Brain pericyte (primary cell): ENCODE measurements at regions not wholly inside any gene's neighbourhood (a gene's known extent, or its start where the extent isn't known, plus 50 kb on each side); places are given as distances from the start of the nearest gene placed in this dataset.
"Not testable (repeated sequence)": the region's sequence is repeated elsewhere in the genome, so short reads cannot be mapped to it uniquely, and the experiment has no call there.

ENCODE experiments used
- DNase-seq: peaks from one replicate; pipeline ENCODE4 v3.0.0-alpha.2; 2012; ENCODE audit warnings: low read depth, low spot score

DNA sequence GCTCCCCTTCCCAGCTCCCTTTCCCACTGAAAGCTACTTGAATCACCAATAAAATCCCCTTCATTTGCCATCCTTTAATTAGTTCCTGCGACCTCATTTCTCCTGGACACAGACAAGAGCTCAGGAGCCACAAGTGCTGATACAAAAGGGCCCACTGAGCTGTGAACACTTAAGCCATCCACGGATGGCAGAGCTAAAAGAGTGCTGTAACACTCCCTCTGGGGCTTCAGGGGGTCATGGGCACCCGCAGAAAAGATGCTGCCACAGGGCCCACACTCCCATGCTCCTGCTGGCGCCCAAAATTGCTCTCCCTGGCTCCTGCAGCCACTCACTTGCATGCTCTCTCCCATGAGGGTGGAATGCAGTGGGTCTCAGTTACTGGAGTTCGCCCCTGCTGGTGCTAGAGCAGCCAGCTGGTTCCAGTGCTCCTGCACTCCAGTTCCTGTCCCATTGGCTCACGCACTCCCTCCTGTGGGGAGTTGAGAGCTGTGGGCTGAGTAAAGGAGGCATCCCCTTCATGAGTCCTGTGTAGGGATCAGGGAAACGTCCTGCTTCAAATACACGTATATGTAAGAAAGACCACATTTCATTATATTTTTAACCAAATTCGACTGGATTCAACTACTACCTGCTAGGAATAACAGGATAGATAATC lies 1291.0 kb downstream of the ARAP2 start:
- no peak for DNase-seq

DNA sequence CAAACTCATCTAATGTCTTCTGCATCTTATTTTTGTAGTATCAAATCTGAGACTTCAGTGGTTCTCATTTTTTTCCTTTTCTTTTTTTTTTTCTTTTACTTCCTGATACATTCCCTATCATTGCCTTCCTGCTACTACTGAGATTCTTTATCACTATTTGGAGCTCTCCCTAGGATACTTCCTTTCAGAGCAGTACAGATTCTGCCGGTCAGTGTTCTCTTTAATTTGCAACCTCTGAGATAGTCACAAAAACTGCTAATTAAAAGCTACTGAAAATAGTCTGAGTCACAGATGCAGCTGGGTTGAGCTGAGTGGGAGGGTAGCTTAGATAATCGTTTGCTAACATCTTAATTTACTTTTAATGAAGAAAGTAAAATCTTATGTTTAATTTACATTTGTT lies 1279.7 kb downstream of the ARAP2 start:
- DNase-seq: no peak

DNA sequence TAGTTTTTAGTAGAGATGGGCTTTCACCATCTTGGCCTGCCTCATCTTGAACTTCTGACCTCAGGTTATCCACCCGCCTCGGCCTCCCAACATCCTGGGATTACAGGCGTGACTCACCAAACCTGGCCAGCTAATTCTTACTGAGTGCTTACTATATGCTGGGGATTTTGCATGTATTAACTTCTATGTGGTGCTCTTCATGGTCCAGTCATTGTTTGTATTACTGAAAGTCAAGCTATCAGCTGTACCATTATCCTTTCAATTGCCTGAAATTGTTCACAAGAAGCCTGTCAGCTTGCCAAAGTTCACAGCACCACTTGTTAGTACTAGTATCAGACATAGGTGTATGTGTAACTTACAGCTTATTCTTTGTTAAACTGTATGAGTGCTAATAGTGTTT lies 1272.1 kb downstream of the ARAP2 start:
- DNase-seq: no peak

DNA sequence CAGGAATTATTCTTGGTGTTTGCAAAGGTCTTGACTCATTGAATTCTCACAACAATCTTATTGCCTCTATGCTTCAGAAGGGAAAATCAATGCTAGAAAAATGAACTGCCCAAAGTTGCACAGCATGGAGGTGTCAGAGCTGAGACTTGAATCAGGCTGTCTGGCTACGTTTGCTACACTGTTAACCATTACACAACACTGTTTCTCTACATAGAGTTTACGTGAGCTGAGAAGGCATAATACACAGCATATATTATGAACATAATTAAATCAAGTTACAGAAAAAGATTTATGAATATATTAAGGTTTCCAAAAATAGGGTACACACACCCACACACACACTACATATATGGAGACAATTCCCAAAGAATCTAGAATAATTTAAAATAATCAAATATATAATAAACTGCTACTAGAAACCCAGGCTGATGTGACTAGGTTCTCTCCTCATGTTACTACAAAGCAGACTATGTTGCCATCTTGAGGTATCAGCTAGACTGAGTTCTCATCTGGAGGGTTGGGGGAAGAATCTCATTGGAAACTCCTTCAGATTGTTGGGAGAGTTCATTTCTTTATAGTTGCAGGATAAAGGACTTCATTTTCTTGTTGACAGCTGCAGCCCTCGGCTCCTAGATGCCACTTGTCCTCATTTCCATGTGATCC lies 1270.5 kb downstream of the ARAP2 start:
- no peak for DNase-seq

DNA sequence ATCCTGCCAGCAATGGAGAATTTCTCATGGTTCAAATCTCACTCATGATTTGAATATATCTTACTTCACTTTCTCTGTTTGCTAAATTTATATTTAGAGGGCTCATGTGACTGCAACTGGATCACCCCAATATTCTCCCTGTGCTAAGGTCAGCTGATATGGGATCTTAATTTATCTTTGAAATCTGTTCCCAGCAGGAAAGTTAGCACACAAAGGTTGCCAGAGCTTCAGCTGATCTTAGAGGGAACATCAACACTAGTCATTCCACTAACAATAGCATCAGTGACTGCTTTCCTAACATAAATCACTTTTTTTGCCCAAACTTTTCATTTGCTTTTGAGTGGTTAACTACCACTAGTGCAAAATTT lies 1270.0 kb downstream of the ARAP2 start:
- no peak for DNase-seq

DNA sequence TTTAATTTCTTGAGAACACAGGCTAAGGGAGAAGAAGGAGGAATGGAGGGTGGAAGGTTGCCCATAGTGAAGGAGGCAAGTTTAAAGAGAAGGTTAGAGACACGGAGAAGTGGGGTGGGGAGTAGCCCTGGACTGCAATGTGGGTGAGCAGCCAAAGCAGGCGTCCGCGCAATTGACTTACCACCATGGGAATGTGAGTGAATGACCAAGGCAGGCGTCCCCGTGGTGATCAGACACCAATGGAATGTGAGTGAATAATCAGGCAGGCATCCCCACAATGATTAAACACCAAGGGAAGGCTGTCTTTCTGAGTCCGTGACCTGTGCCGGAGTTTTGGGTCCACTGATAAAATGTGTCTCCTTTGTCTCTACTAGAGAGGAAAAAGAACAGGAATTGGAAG lies 1223.1 kb downstream of the ARAP2 start:
- DNase-seq: not testable (repeated sequence)

DNA sequence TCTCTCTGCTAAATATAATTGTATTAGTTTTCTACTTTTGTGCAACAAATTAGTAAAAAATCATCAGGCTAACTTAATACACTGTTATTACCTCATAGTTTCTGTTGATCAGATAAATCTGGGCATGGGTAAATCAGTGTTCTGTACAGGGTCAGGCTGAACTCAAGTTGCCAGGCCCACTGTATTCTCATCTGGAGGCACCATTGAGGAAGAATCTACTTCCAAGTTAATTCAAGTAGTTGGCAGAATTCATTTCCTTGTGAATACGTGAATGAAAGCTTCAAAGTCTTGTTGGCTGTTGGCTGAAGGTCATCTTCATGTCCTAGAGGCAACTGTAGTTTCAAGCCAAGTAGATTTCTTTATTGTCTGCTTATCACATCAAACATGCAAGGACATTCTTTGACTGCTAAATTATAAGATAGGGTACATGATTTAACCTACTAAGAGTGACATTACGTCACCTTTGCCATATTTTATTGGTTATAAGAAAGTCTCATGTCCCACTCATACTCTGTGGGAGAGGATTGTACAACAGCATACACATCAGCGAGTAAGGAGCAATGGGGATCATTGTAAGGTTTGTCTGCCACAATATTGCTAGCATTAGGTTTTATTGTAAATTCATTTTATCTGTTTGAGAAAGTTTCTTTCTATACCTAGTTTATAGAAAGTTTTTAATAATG lies 1219.0 kb downstream of the ARAP2 start:
- no peak for DNase-seq

DNA sequence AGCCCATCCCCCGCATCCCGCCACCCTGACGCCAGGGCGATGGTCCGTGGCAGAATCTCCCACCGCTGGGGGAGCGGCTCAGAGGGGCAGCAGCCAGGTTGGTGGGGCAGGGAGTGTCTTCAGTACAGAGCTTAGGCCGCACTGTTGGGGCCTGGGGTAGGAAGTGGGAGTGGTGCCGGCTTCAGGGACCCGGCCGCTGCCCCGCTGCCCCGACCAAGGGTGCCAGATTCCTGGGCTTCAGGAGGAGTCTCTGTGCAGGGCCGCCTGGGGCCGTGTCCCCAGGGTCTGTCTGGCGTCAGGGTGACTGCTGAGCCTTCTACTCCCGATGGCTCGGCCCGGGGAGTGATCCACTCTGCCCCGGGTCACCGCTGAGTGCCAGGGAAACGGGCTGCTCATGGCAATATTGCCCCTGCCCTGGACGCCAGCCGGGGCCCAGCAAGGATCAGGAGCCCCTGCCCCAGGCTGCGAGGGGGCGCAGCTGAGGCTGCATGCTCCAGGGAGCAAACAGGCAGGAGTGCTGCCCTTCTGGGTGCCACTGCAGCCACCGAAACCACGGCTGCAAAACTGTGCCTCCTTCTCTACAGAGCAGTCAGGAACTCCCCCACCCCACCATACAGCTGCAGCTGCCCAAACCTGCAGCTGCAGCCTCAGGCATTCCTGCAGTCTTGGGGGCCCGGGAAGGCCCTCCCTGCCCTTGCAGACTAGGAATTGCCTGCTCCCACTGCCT lies 1206.1 kb downstream of the ARAP2 start:
- DNase-seq: no peak

DNA sequence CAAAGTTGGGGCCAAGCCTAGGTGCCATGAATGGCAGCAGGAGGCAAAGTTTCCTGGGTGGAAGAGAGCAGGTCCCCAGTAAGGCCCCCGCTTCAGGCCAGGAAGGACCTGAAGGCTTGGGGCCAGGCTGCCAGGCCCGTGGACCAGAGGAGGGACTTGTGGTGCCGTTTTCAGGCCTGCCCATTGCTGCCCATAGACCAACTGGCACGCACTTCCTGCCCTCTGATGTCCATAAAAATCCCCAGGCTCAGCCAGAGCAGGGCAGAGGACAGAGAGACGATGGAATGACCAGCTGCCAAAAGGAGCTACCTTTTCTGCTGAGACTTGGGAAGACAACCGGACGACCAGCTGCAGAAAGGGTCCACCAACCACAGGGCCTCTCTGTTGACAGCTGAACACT lies 1205.5 kb downstream of the ARAP2 start:
- no peak for DNase-seq

DNA sequence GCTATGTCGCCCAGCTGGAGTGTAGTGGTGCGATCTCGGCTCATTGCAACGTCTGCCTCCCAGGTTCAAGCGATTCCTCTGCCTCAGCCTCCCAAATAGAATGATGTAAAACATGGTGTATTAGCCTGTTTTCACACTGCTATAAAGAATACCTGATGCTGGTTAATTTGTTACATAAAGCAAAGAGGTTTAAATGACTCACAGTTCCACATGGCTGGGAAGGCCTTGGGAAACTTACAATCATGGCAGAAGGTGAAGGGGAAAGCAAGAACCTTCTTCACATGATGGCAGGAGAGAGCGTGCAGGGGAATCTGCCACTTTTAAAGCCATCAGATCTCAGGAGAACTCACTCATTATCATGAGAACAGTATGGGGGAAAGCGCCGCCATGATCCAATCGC lies 1191.8 kb downstream of the ARAP2 start:
- DNase-seq: no peak

DNA sequence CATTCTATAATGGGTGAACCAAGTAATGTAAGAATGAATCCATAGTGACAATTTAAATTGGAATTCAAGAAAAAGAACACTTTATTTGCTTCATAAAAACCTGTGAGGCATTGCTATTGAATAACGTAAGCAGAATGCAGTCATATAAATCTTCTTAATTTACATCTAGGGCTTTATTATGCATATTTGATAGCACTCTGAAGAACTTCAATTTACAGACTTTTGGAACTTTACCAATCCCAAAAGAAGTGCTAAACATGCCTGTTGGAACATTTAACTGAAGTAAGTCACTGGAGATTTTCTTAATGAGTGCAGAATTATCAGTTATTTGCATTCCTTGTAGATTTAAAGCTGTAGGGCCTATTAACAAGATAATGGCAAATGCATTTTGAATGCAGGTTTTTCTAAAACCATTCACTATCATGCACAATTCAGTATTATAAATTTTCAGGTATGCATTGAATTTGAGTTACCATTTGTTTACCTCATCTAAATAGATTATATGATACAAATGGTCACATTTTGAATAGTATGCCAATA lies 1181.2 kb downstream of the ARAP2 start:
- DNase-seq: no peak

DNA sequence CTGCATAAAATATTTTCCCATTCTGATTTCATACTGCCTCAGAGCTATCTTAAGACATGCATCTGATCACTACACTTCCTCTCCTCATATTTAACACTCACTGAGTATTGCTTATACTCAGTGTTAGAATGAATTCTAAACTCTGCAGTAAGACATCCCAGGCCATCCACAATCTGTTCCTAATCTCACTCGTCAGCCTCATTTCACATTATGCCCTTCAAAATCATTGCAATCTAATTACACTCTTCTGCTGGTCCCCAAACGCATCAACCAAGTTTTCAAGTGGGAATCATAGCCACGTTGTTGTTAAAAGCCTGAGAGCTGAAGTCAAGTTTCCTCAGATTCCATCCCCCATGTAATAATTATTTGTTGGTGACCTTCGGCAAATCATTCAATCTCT lies 1177.9 kb downstream of the ARAP2 start:
- no peak for DNase-seq

DNA sequence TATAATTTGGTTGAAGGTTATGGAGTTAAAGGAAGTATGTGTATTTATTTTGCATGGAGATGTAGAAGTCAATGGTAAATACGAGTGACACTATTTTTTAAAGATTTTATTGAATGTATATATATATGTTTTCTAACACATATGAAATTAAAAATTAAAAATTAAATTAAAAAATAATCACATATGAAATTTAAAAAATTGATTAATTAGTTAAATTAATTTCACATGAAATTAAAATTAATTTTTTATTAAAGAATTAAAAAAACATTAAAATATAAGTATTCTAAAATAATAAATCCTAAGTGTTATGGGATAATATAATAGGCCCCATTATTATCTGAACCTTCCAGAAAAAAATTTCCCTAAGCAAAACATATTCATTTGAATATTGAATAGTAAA lies 1163.5 kb downstream of the ARAP2 start:
- DNase-seq: no peak

DNA sequence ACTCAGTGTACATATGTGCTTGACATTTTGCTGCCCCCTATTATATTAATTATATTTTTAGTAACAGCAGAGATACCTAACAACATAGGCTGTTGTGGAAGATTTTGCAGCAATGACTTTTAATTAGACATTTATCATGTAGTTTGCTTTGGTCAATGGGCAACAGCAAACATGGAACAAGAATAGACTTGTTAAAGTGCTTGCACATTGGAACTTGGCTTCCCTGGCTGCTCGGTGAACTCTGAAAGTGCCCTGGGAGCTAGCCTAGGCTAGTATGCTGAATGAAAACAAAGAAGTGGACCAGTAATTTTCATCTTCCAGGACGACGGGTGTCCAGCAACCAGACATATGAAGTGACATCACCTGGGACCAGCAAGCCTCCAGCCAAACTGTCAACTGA lies 1157.1 kb downstream of the ARAP2 start:
- no peak for DNase-seq

DNA sequence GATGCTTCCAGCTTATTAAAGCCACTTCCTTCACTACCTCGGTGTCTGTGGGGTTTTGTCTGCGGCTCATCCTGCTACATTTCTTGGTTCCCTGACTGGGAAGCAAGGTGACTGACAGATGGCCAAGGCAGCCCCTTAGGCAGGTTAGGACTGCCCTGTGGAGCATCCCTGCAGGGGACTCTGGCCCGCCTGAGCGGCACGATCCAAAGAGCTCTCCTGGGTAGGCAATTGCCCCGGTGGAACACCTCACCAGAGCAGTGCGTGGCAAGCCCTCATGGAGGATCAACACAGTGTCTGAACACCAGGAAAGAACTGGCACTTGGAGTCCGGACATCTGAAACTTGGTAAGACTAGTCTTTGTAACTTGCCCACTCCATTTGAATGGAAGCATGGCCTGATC lies 1143.4 kb downstream of the ARAP2 start:
- DNase-seq: no peak

DNA sequence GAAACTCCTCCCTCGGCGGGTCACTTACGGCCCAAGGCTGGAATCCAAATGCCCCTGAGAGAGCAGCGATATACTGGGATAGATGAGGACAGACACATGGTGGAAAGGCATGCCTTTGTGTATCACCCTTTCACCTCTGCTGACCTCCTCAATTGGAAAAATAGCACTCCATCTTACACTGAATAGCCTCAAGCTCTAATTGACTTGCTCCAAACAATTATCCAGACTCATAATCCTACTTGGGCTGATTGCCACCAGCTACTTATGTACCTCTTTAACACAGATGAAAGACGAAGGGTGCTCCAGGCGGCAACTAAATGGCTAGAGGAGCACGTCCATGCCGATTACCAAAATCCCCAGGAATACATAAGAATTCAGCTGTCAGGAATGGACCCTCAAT lies 1142.2 kb downstream of the ARAP2 start:
- DNase-seq: no peak

DNA sequence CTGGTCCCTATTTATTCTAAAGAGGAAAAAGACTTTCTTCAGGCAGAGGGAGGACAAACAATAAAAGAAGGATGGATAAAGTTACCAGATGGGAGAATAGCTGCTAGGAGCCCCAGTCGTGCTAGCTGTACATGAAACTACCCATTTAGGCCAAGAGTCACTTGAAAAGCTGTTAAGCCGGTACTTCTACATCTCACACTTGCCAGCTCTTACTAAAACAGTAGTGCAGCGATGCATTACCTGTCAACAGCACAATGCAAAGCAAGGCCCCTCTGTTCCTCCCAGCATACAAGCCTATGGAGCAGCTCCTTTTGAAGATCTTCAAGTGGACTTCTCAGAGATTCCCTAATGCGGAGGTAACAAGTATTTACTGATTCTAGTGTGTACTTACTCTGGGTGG lies 1138.8 kb downstream of the ARAP2 start:
- DNase-seq: no peak

DNA sequence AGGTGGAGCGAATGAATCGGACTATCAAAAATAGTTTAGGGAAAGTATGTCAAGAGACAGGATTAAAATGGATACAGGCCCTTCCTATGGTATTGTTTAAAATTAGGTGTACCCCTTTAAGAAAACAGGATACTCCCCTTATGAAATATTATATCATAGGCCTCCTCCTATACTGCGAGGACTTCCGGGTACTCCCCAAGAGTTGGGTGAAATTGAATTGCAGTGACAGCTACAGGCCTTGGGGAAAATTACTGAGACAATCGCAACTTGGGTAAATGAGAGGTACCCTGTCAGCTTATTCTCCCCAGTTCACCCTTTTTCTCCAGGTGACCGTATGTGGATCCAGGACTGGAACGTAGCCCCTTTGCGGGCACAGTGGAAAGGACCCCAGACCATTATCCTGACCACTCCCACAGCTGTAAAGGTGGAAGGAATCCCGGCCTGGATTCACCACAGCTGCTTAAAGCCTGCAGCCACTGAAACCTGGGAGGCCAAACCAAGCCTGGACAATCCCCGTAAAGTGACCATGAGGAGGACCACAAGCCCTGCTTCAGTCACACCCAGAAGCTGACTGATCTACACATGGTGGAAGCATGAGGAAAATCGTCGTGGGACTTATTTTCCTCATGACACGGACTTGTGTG lies 1138.1 kb downstream of the ARAP2 start:
- DNase-seq: no peak

DNA sequence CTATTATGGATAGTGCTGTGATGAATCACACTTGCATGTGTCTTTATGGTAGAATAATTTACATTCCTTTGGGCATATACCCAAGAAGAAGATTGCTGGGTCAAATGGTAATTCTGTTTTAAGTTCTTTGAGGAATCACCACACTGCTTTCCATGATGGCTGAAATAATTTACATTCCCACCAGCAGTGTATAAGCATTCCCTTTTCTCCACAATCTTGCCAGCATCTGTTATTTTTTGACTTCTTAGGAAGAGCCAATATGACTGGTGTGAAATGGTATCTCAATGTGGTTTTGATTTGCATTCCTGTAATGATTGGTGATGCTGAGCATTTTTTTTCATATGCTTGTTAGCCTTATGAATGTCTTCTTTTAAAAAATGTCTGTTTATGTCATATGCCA lies 1120.2 kb downstream of the ARAP2 start:
- DNase-seq: no peak

DNA sequence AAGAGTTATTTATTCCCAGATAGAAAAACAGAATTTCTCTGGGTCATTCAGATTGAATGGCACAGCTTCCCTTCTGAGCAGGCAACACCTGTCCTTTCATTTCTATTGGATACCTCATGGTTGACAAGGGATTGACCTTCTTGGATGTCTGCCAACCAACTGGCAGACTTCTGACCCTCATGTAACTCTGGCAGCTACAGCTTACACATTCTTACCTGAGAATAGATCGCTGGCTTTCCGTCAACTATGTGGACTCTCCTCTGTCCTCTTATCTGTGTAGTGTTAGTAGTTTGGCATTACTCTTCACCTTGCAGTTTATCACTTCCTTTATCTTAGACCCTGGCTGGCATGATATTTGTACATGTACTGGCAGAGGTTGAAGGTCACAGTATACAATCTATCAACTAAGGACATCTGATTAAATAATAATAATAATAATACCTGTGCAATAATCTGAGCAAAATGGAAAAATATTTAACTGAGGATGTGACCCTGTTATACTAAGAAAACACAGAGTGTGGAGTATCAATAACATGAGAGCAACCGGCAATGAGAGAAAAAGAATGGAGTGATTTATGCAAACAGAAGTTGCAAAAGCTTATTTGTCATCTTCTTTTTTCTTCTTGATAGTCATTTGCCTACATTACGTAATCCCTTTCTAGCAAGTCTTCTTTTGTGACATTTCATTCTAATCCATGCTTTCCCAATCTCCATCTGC lies 1118.2 kb downstream of the ARAP2 start:
- no peak for DNase-seq

DNA sequence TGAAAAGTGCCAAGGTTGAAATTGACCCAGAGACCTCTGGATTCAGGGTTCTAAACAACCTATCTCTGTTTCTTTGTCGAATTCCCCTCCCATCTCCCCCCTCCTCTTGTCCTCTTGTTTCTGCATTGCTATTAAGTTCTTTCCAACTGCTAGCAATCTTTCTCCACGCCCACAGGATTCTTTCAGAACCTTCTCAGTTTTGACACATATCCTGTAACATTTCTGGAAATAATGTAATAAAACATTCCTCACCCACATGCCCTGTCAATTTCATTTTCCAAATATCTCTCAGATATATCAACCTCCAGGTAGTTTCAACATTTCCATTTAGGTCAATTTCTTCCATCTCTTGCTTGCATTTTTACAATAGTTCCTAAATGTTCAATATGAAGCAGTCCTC lies 1105.9 kb downstream of the ARAP2 start:
- DNase-seq: no peak
